ENCODE measurements at regions not wholly inside any gene's neighbourhood (a gene's known extent, or its start where the extent isn't known, plus 50 kb on each side); places are given as distances from the start of the nearest gene placed in this dataset.
"Not testable (repeated sequence)": the region's sequence is repeated elsewhere in the genome, so short reads cannot be mapped to it uniquely, and the experiment has no call there.

DNA sequence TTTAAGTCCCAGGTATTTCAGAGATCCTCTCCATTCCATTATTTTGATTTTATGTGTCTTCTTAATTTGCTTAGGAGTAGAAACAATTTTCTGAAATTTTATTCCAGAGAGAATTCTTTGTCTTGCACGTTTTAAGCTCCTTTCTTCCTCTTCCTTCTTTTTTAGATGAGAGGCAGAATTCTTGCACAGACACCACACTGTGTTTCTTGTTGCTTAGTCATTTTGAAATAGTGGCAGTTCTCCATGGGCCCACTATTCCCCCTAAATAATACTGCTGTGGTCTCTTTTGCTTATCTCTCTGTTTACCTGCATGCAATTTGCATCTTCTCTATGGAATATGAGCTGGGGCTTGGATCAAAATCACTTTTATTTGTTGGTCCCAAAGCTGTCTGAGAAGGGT, 54.3 kb upstream of the WAC start:
- Histone ChIP-seq H3K36me3 (no peaks in the 10 kb centered on the region), H3K4me1 (no peaks in the 10 kb centered on the region), H3K4me3 (no peak overlapping the region), H3K27me3 (peaks cover 0 to 4% (median 0%) of the 10 kb centered on the region in 4 donors), H3K27ac (no peak overlapping the region), H3K9me3 (no peaks in the 10 kb centered on the region)
- TF ChIP-seq, protein P1, sequence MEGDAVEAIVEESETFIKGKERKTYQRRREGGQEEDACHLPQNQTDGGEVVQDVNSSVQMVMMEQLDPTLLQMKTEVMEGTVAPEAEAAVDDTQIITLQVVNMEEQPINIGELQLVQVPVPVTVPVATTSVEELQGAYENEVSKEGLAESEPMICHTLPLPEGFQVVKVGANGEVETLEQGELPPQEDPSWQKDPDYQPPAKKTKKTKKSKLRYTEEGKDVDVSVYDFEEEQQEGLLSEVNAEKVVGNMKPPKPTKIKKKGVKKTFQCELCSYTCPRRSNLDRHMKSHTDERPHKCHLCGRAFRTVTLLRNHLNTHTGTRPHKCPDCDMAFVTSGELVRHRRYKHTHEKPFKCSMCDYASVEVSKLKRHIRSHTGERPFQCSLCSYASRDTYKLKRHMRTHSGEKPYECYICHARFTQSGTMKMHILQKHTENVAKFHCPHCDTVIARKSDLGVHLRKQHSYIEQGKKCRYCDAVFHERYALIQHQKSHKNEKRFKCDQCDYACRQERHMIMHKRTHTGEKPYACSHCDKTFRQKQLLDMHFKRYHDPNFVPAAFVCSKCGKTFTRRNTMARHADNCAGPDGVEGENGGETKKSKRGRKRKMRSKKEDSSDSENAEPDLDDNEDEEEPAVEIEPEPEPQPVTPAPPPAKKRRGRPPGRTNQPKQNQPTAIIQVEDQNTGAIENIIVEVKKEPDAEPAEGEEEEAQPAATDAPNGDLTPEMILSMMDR (IDR thresholded peaks at IDR 0.05) = no peak
- 20 to 23% methylated on average over 1 of the region's 1 CpG for WGBS, 2 donors
- intact Hi-C loops (cut with DNase I) = no loop called here
- no peak for DNase-seq

DNA sequence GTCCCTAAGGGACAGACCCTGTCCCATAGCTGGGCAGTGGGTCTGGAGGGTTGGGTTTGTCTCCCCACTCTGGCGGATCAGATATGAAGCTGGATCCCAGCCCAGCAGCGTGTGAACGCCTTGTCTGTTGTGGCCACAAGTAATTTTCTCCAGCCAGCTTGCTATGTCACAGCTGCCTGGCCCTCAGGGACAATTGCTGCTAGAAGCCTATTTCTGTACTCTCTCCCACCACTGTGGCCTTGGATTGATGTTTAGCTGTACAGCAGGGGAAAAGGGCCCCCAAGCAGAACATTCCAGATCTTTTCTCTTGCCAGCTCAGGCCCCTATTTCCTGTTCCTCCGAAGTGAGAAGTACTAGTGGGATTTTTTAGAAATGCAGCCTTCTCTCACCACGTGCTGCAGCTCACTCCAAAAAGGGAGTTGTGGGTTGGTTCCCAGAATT, 53.5 kb upstream of the WAC start:
- H3K9me3 ChIP-seq = no peaks in the 10 kb centered on the region
- H3K27ac ChIP-seq = no peak overlapping the region
- peaks cover 0 to 4% (median 0%) of the 10 kb centered on the region in 4 donors for H3K27me3 ChIP-seq
- no peak for DNase-seq
- H3K4me1 ChIP-seq = no peaks in the 10 kb centered on the region
- TF ChIP-seq, protein P1 (IDR thresholded peaks at IDR 0.05) = no peak
- TF ChIP-seq POLR2A (IDR thresholded peaks at IDR 0.05) = no peak
- intact Hi-C loops (cut with DNase I) = no loop called here
- no peaks in the 10 kb centered on the region for H3K36me3 ChIP-seq
- 38 to 51% methylated on average over 5 of the region's 5 CpGs for WGBS, 2 donors
- H3K4me3 ChIP-seq = no peak overlapping the region

DNA sequence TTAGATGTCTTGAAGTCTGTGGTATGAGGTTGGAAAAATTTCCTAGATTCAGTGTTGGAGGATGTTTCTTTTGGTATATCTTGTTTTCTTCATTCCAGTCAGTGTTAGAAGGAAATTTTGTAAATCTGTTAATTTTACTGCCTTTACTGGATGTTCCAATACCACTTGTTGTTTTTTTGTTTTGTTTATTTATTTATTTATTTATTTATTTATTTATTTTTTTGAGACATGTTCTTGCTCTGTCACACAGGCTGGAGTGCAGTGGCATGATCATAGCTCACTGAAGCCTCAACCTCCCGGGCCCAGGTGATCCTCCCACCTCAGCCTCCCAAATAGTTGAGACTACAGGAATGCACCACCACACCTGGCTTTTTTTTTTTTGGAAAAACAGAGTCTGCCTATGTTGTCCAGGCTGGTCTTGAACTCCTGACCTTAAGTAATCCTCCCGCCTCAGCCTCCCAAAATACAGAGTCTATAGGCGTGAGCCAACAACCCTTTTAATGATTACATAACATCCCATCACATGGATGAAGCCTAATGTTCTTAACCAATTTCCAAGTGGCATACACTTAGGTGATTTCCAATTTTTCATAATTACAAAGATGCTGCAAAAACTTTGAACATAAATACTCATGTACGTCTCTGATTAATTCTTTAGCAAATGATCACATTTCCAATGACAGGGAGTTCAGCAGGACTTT, 52.8 kb upstream of the WAC start:
- Histone ChIP-seq H3K27me3 (peaks cover 0 to 4% (median 0%) of the 10 kb centered on the region in 4 donors), H3K4me3 (no peak overlapping the region), H3K9me3 (no peaks in the 10 kb centered on the region), H3K4me1 (no peaks in the 10 kb centered on the region), H3K27ac (no peak overlapping the region), H3K36me3 (no peaks in the 10 kb centered on the region)
- DNase-seq = no peak
- intact Hi-C loops (cut with DNase I) = no loop called here
- 77 to 85% methylated on average over 4 of the region's 4 CpGs for WGBS, 2 donors
- TF ChIP-seq POLR2A (IDR thresholded peaks at IDR 0.05) = no peak
- TF ChIP-seq, protein P1 (IDR thresholded peaks at IDR 0.05) = no peak

DNA sequence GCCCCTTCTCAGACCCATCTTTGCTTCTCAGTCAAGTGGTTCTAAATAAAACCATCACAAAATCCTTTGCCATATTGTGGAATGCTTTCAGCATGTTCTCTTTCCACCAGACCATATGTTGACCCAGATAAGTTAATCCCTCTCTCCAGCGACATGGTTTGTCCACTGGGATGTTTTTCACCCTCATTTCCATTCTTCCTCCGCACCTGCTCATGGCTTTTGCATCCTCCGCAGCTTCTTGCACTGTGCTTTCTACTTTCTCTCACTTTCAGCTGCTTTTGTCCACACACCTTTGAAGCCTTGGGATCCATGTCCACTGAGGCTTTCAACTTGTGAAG, 52.3 kb upstream of the WAC start:
- WGBS, 2 donors = 76 to 78% methylated on average over 3 of the region's 3 CpGs
- no peaks in the 10 kb centered on the region for H3K4me1 ChIP-seq
- H3K36me3 ChIP-seq = no peaks in the 10 kb centered on the region
- no peak for DNase-seq
- H3K4me3 ChIP-seq = no peak overlapping the region
- intact Hi-C loops (cut with DNase I) = no loop called here
- TF ChIP-seq POLR2A (IDR thresholded peaks at IDR 0.05) = no peak
- TF ChIP-seq, protein P1 (IDR thresholded peaks at IDR 0.05) = no peak
- H3K9me3 ChIP-seq = no peaks in the 10 kb centered on the region
- H3K27me3 ChIP-seq = peaks cover 0 to 4% (median 0%) of the 10 kb centered on the region in 4 donors
- H3K27ac ChIP-seq = no peak overlapping the region

DNA sequence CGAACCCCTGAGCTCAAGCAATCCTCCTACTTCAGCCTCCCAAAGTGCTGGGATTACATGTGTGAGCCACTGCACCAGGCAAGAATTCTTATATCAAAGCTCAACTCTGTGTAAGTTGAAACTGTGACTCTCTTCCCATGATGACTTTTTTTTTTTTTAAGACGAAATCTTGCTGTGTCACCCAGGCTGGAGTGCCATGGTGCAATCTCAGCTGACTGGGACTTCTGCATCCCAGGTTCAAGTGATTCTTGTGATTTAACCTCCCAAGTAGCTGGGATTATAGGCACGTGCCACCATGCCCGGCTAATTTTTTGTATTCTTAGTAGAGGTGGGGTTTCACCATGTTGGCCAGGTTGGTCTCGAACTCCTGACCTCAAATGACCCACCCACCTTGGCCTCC, 51.6 kb upstream of the WAC start:
- intact Hi-C loops (cut with DNase I); H3K4me3 ChIP-seq; DNase-seq; H3K9me3 ChIP-seq; H3K4me1 ChIP-seq; H3K27me3 ChIP-seq; H3K27ac ChIP-seq; H3K36me3 ChIP-seq: not testable (repeated sequence)
- WGBS, 2 donors = 57 to 58% methylated on average over 5 of the region's 5 CpGs

DNA sequence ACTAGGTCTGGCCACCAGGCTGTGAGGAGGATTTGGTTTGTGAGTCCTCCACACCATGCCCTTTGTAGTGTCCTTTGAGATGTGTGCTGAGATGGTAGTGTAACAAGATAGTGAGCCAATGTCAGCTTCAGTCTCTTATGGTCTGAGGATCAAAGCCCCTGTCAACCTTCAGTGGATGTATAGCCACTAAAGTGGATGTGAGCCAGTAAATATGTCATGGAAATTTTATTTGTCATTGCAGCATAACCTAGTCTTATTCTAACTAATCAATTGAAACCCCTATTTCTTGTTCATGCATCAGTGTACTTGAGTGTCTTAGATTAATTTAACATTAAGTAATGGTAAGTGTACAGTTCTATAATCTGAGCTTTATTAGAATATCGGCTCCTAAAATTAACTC, 51.0 kb upstream of the WAC start:
- no peak for DNase-seq
- Histone ChIP-seq H3K9me3 (no peaks in the 10 kb centered on the region), H3K4me3 (no peak overlapping the region), H3K27me3 (peaks cover 0 to 4% (median 0%) of the 10 kb centered on the region in 4 donors), H3K36me3 (no peaks in the 10 kb centered on the region), H3K27ac (no peak overlapping the region), H3K4me1 (no peaks in the 10 kb centered on the region)
- TF ChIP-seq, protein P1 (IDR thresholded peaks at IDR 0.05) = no peak
- no peak for TF ChIP-seq POLR2A (IDR thresholded peaks at IDR 0.05)
- 94 to 100% methylated on average over 1 of the region's 1 CpG for WGBS, 2 donors
- intact Hi-C loops (cut with DNase I) = no loop called here

All from esophagus squamous epithelium (tissue), 5 donors.